Transverse colon (tissue), 3 donors: ENCODE measurements at regions not wholly inside any gene's neighbourhood (a gene's known extent, or its start where the extent isn't known, plus 50 kb on each side); places are given as distances from the start of the nearest gene placed in this dataset.

Source experiments
- CTCF ChIP-seq, 5 experiments: fragments of 200-600 bp in 3 of 5; fragments of 450-650 bp in 2 of 5; sonication (generic) in 3 of 5; IDR thresholded peaks; 1 replicate in 2 of 5; 2 replicates in 3 of 5; pipeline ENCODE4 v1.5.1; 2016 to 2017; ENCODE audit warnings: antibody characterized with exemption in 5 of 5, inconsistent platforms in 3 of 5, mild to moderate bottlenecking in 2 of 5, moderate library complexity in 1 of 5
- EP300 ChIP-seq: sonication (generic); formaldehyde crosslinking; IDR thresholded peaks from one replicate; pipeline ENCODE4 v1.6.1; 2017; ENCODE audit warnings: antibody characterized with exemption, low read depth
- POLR2A ChIP-seq: fragments of 450-650 bp; IDR thresholded peaks from one replicate; pipeline ENCODE4 v1.6.1; 2016; ENCODE audit warnings: antibody characterized with exemption, mild to moderate bottlenecking, moderate library complexity

GRCh38 chr4:104763554-104764222 is 269.0 kb upstream of the CXXC4 start:
- no peak for TF ChIP-seq CTCF (IDR thresholded peaks at IDR 0.05)
- TF ChIP-seq POLR2A = no peak
- TF ChIP-seq EP300 = no peak
